Spinal cord (tissue), 9 donors: ENCODE measurements at regions not wholly inside any gene's neighbourhood (a gene's known extent, or its start where the extent isn't known, plus 50 kb on each side); places are given as distances from the start of the nearest gene placed in this dataset.
"Not testable (repeated sequence)": the region's sequence is repeated elsewhere in the genome, so short reads cannot be mapped to it uniquely, and the experiment has no call there.

ENCODE experiments used
- DNase-seq, 6 donors: peaks; one replicate each; pipeline versions ENCODE4 v3.0.0 to v3.0.0-alpha.2; 2013 to 2015; ENCODE audit warnings: low spot score in 6 of 6, low read depth in 4 of 6
- H3K27ac ChIP-seq: one replicate; pipeline ENCODE4 v1.5.1; 2013; ENCODE audit warnings: low read depth, low read length, control low read depth
- H3K27me3 ChIP-seq: one replicate; pipeline ENCODE4 v1.6.1; 2013; ENCODE audit warnings: low read length; ENCODE audit not compliant: control insufficient read depth, insufficient read depth
- H3K36me3 ChIP-seq: one replicate; pipeline ENCODE4 v1.6.1; 2013; ENCODE audit warnings: low read length; ENCODE audit not compliant: control insufficient read depth, insufficient read depth
- H3K4me1 ChIP-seq: one replicate; pipeline ENCODE4 v1.6.1; 2013; ENCODE audit warnings: low read length; ENCODE audit not compliant: control insufficient read depth, insufficient read depth
- H3K4me3 ChIP-seq: one replicate; pipeline ENCODE4 v1.5.1; 2013; ENCODE audit warnings: low read depth, low read length, control low read depth
- H3K9me3 ChIP-seq: one replicate; pipeline ENCODE4 v1.6.1; 2013; ENCODE audit warnings: low read length; ENCODE audit not compliant: control insufficient read depth, insufficient read depth
- WGBS: methylation state at CpG from one replicate; pipeline ENCODE4 v1.1.5; 2013; ENCODE audit warnings: missing lambda C conversion rate; ENCODE audit not compliant: insufficient coverage; 5-methylcytosine and 5-hydroxymethylcytosine counted together
- donor health status: healthy.

DNA sequence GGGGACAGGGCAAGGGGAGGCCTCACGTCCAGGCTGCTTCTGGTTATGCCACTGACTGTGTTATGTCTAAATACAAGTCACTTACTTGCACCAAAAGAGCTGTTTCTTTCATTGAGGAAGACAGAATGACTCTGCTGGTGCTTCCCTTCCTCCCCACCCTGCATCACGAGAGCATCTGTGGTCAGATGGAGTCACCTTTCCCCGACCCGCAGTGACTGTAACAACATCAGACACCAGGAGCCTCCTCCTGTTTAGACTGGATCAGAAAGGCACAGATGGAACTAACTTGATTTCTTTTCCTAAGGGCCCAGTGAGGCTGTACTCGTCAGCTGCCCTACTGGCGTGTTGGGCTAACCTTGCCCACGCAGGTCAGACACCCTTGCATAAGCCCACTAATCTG is 90.3 kb upstream of the ZNF536 start:
- no peak for DNase-seq
- Histone ChIP-seq H3K27ac (no peak overlapping the region), H3K4me3 (no peak overlapping the region), H3K27me3 (no peaks in the 10 kb centered on the region), H3K9me3 (no peaks in the 10 kb centered on the region), H3K4me1 (peaks cover 16% of the 10 kb centered on the region), H3K36me3 (no peaks in the 10 kb centered on the region)
- WGBS = 80% methylated on average over 6 of the region's 7 CpGs

DNA sequence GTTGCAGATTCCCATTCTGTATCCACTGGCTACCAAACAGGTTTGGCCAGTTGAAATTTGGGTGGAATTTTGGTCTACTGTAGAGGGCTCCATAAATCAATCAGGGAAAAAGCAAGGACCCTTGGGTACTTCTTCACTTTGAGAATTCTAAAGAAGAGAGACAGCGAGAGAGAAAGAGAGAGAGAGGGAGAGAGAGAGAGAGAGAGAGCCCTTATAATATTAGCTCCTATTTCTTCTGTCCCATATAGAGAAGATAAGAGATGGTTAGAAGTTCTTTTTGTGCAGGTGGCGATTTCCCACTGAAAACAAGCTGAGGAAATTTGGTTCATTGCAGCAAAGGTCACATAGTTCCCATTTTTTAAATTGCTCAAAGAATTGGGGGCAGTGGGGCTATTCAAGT is 88.6 kb upstream of the ZNF536 start:
- Histone ChIP-seq H3K4me1 (peaks cover 6% of the 10 kb centered on the region), H3K9me3 (no peaks in the 10 kb centered on the region), H3K27me3 (no peaks in the 10 kb centered on the region), H3K27ac (no peak overlapping the region), H3K36me3 (no peaks in the 10 kb centered on the region), H3K4me3 (no peak overlapping the region)
- WGBS = no CpG with 5 or more reads among the region's 2 CpGs
- DNase-seq = no peak

DNA sequence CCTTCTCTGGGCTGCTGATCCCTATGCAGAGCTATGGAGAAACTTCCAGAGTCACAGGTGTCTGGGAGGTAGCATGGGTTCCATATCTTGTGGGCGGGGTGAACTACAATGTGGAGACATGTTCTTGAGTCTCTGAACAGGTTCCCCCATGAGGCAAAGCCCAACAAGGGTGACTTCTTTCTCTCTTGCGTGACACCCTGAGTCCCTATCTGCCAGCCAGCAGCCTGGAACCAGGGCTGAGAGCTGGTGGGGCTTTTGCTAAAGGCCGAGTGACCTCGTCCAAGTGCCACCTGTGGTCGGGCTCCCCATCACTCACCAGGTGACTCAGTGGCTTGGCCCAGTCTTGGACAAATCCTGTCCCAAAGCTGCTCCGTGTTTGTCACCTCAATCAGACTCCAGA is 88.0 kb upstream of the ZNF536 start:
- 92% methylated on average over 5 of the region's 6 CpGs for WGBS

DNA sequence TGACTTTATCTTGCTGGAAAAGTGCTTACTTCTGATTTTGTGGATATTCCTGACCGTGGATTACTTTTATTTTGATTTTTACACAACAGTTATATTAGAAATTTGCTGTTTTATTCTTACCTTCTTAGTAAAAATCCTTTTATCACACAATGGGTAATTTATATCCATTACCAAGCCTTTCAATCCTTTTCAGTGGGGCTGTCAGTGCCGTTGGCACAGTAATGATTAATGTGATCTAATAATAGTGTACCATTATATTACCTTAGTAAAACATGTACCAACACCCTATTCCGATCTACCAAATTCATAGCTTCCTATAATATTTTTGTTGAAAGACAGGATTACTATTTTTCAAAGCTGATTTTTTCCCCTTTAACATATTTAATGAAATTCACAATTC is 87.3 kb upstream of the ZNF536 start:
- DNase-seq = no peak
- WGBS = no CpG with 5 or more reads among the region's 3 CpGs
- H3K36me3 ChIP-seq = no peaks in the 10 kb centered on the region
- no peak overlapping the region for H3K4me3 ChIP-seq
- H3K27ac ChIP-seq = no peak overlapping the region
- H3K4me1 ChIP-seq = peaks cover 6% of the 10 kb centered on the region
- no peaks in the 10 kb centered on the region for H3K9me3 ChIP-seq
- no peaks in the 10 kb centered on the region for H3K27me3 ChIP-seq

More for the DNA sequence above, 88.0 kb upstream of the ZNF536 start:
- no peak overlapping the region for H3K4me3 ChIP-seq
- H3K9me3 ChIP-seq = no peaks in the 10 kb centered on the region
- H3K36me3 ChIP-seq = no peaks in the 10 kb centered on the region
- no peak for DNase-seq
- no peak overlapping the region for H3K27ac ChIP-seq
- H3K27me3 ChIP-seq = no peaks in the 10 kb centered on the region
- peaks cover 6% of the 10 kb centered on the region for H3K4me1 ChIP-seq

DNA sequence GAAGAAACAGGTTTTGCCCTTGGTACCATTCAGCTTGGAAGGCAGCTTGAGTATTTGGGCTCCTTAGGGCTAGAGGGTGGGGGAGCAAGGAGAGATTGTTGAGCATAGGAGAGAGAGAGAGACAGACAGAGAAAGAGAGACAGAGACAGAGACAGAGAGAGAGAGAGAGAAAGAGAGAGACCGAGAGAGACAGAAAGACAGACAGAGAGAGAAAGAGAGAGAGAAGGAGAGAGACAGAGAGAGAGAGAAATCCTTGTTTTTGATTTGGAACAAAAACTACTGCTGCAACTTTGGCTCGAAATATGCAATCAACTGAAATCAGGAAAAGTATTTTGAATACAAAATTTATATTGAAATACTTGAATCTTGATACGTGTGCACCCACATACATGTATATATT is 85.8 kb upstream of the ZNF536 start:
- H3K4me1 ChIP-seq = peaks cover 6% of the 10 kb centered on the region
- no peak overlapping the region for H3K4me3 ChIP-seq
- no peaks in the 10 kb centered on the region for H3K36me3 ChIP-seq
- no peaks in the 10 kb centered on the region for H3K9me3 ChIP-seq
- H3K27me3 ChIP-seq = no peaks in the 10 kb centered on the region
- no peak for DNase-seq
- H3K27ac ChIP-seq = no peak overlapping the region
- 100% methylated on average over 1 of the region's 3 CpGs for WGBS

DNA sequence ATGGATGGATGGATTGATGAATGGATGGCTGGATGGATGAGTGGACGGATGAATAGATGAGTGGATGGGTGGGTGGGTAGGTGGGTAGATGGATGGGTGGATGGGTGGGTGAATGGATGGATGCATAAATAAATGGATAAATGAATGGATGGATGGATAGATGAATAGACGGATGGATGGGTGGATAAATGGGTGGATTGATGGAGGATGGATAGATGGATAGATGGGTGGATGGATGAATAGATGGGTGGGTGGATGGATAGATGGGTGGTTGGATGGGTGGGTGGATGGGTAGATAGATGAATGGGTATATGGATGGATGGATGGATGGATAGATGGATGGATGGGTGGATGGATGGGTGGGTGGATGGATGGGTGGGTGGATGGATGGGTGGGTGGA is 84.9 kb upstream of the ZNF536 start:
- Histone ChIP-seq H3K27me3 (no peaks in the 10 kb centered on the region), H3K27ac (no peak overlapping the region), H3K9me3 (no peaks in the 10 kb centered on the region), H3K4me1 (no peaks in the 10 kb centered on the region), H3K36me3 (no peaks in the 10 kb centered on the region), H3K4me3 (no peak overlapping the region)
- WGBS = 94% methylated on average over 2 of the region's 2 CpGs
- DNase-seq = no peak

DNA sequence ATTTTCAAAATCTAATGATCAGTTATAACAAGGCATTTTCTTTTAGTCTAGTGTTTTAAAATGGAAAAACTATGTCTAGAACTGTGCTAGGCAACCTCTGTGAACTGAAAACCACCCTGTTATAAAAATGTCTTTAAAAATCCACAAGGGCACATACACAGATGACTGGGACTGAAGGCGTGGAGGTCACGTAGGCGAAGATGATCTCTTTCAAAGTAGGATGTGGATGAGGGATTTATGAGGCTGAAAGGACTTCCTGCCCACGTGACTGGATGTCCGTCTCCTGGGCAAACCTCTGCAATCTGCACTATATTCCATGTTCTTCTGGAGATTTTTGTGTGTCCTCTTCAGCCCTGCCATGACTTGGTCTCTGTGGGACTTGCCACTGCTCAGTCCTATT is 84.2 kb upstream of the ZNF536 start:
- Histone ChIP-seq H3K36me3 (no peaks in the 10 kb centered on the region), H3K9me3 (no peaks in the 10 kb centered on the region), H3K27me3 (no peaks in the 10 kb centered on the region), H3K27ac (no peak overlapping the region), H3K4me3 (no peak overlapping the region), H3K4me1 (no peaks in the 10 kb centered on the region)
- WGBS = 91% methylated on average over 4 of the region's 5 CpGs
- no peak for DNase-seq

DNA sequence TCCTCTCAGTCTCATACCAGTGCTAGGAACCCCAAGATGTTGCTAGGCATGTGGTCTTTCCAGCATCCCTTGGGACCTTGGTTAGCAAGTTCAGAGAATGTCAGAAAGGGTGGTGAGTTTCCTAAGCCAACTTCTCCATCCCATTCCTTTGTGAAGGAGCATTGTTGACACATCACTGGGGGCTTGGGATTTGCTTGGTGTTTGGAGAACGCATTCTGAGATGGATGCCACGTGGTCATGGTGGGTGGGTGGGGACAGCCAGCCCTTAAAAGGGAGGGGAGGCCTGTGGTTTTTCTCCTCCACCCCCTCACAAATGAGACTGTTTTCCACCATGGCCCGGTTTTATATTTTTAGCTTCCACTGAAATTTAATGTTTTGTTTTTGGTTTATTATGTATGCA is 83.3 kb upstream of the ZNF536 start:
- no peak overlapping the region for H3K27ac ChIP-seq
- no CpG with 5 or more reads among the region's 3 CpGs for WGBS
- peaks cover under 1% of the 10 kb centered on the region for H3K4me1 ChIP-seq
- DNase-seq = no peak
- no peaks in the 10 kb centered on the region for H3K9me3 ChIP-seq
- H3K36me3 ChIP-seq = no peaks in the 10 kb centered on the region
- no peaks in the 10 kb centered on the region for H3K27me3 ChIP-seq
- H3K4me3 ChIP-seq = no peak overlapping the region

DNA sequence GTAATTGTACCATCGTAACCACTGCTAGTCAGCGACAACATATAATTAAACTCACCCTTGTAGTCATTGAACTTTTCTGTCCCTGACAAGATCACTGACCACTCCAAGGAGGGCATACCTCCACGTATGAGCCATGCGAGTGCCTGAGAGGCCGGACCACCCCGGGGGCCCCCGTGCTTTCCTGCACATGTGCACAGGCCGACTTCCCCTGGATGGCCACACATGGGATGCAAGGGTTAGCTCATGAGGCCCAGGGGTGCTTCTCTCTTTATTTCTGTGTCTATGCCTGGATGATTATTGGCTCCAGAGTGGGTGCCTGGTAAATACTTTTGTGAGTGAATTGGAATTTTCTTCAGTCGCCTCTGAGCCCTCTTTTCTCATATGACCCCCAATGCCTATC is 82.8 kb upstream of the ZNF536 start:
- 83% methylated on average over 2 of the region's 9 CpGs for WGBS
- Histone ChIP-seq H3K4me3 (no peak overlapping the region), H3K9me3 (no peaks in the 10 kb centered on the region), H3K36me3 (no peaks in the 10 kb centered on the region), H3K4me1 (peaks cover 2% of the 10 kb centered on the region), H3K27me3 (no peaks in the 10 kb centered on the region), H3K27ac (no peak overlapping the region)
- DNase-seq = no peak

DNA sequence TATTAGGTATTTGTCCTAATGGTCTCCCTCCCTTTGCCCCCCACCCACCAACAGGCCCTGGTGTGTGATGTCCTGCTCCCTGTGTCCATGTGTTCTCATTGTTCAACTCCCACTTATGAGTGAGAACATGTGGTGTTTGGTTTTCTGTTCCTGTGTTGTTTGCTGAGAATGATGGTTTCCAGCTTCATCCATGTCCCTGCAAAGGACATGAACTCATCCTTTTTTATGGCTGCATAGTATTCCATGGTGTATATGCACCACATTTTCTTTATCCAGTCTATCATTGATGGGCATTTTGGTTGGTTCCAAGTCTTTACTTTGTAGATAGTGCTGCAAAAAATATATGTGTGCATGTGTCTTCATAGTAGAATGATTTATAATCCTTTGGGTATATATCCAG is 81.4 kb upstream of the ZNF536 start:
- H3K4me3 ChIP-seq, H3K27ac ChIP-seq, DNase-seq, H3K27me3 ChIP-seq, H3K4me1 ChIP-seq, H3K9me3 ChIP-seq, H3K36me3 ChIP-seq: not testable (repeated sequence)
